ENCODE measurements at regions not wholly inside any gene's neighbourhood (a gene's known extent, or its start where the extent isn't known, plus 50 kb on each side); places are given as distances from the start of the nearest gene placed in this dataset.

GRCh38 chr4:13920901-13921300, 293.4 kb upstream of the BOD1L1 start:
- TF ChIP-seq SP1 (IDR thresholded peaks at IDR 0.05) (no peak), RAD21 (IDR thresholded peaks at IDR 0.05) (no peak), YY1 (IDR thresholded peaks at IDR 0.05) (no peak), FOXA1 (IDR thresholded peaks at IDR 0.05) (no peak), ZBTB33 (IDR thresholded peaks at IDR 0.05) (no peak), HNF4G (IDR thresholded peaks at IDR 0.05) (no peak), NR2F2 (IDR thresholded peaks at IDR 0.05) (no peak), HNF4A (conservative IDR thresholded peaks at IDR 0.05) (no peak), RXRA (IDR thresholded peaks at IDR 0.05) (no peak), TAF1 (conservative IDR thresholded peaks at IDR 0.05) (no peak), JUND (IDR thresholded peaks at IDR 0.05) (no peak), MAX (IDR thresholded peaks at IDR 0.05) (no peak), EGR1 (IDR thresholded peaks at IDR 0.05; ENCODE audit: low read depth in 2 of 2) (no peak), FOXA2 (IDR thresholded peaks at IDR 0.05) (no peak), CTCF (IDR thresholded peaks at IDR 0.05; ENCODE audit: low read depth, low read length, missing input control) (no peak), GABPA (IDR thresholded peaks at IDR 0.05 in 1 of 2, conservative IDR thresholded peaks at IDR 0.05 in 1 of 2) (no peak)
- TF ChIP-seq, protein P1, sequence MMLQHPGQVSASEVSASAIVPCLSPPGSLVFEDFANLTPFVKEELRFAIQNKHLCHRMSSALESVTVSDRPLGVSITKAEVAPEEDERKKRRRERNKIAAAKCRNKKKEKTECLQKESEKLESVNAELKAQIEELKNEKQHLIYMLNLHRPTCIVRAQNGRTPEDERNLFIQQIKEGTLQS (IDR thresholded peaks at IDR 0.05) = no peak
- TF ChIP-seq, protein P2, sequence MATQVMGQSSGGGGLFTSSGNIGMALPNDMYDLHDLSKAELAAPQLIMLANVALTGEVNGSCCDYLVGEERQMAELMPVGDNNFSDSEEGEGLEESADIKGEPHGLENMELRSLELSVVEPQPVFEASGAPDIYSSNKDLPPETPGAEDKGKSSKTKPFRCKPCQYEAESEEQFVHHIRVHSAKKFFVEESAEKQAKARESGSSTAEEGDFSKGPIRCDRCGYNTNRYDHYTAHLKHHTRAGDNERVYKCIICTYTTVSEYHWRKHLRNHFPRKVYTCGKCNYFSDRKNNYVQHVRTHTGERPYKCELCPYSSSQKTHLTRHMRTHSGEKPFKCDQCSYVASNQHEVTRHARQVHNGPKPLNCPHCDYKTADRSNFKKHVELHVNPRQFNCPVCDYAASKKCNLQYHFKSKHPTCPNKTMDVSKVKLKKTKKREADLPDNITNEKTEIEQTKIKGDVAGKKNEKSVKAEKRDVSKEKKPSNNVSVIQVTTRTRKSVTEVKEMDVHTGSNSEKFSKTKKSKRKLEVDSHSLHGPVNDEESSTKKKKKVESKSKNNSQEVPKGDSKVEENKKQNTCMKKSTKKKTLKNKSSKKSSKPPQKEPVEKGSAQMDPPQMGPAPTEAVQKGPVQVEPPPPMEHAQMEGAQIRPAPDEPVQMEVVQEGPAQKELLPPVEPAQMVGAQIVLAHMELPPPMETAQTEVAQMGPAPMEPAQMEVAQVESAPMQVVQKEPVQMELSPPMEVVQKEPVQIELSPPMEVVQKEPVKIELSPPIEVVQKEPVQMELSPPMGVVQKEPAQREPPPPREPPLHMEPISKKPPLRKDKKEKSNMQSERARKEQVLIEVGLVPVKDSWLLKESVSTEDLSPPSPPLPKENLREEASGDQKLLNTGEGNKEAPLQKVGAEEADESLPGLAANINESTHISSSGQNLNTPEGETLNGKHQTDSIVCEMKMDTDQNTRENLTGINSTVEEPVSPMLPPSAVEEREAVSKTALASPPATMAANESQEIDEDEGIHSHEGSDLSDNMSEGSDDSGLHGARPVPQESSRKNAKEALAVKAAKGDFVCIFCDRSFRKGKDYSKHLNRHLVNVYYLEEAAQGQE (IDR thresholded peaks at IDR 0.05) = no peak
- Histone ChIP-seq H3K4me3 (ENCODE audit: low read depth in 1 of 3, low read length in 3 of 3) (no peak overlapping the region), H3K4me1 (ENCODE audit: control insufficient read depth in 4 of 4, insufficient read depth in 4 of 4, low read length in 3 of 4) (no peaks in the 10 kb centered on the region), H3K27ac (ENCODE audit: low read depth in 1 of 2, low read length in 2 of 2) (no peak overlapping the region), H3K27me3 (ENCODE audit: control insufficient read depth in 4 of 4, insufficient read depth in 4 of 4, low read length in 3 of 4) (no peaks in the 10 kb centered on the region), H3K9me3 (ENCODE audit: control insufficient read depth in 4 of 4, low read length in 3 of 4) (no peaks in the 10 kb centered on the region), H3K36me3 (ENCODE audit: control insufficient read depth in 4 of 4, insufficient read depth in 3 of 4, low read depth in 1 of 4, low read length in 3 of 4) (no peaks in the 10 kb centered on the region), H3K9ac (ENCODE audit: low read depth in 1 of 2, low read length in 2 of 2) (no peak overlapping the region)
- WGBS = 77% methylated on average over 3 of the region's 3 CpGs
- no peak for DNase-seq (ENCODE audit: low spot score)

All from liver (tissue), 8 donors.